GM23248 (cell line): ENCODE measurements at regions not wholly inside any gene's neighbourhood (a gene's known extent, or its start where the extent isn't known, plus 50 kb on each side); places are given as distances from the start of the nearest gene placed in this dataset.

Experiments
- EZH2 ChIP-seq: fragments of 200-600 bp; sonication (generic); IDR thresholded peaks from 2 replicates; pipeline ENCODE4 v1.6.1; 2018; ENCODE audit warnings: antibody characterized with exemption, mild to moderate bottlenecking; ENCODE audit not compliant: insufficient read depth, poor library complexity, severe bottlenecking
- EZH2phosphoT487 ChIP-seq: fragments of 200-600 bp; sonication (generic); IDR thresholded peaks from 2 replicates; pipeline ENCODE4 v1.6.1; 2018; ENCODE audit warnings: antibody characterized with exemption, moderate library complexity, mild to moderate bottlenecking, low read depth; ENCODE audit not compliant: insufficient read depth

DNA sequence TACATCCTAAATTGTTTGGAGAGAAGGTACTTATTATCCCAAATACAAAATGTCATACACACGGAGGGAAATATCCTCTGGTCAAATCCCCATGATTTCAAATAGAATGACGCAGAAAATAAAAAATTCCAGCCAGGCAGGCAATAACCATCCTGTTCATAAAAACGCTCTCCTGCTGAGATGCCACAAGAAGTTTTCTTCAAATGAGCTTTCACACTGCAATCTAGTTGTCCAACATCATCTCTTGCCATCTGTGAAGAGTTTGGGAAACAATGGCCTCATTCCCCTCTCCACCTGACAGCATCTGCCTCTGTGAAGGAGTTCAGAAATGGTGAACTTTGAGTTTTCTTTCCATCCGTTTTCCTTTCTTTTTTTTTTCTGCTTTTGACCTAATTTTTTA, 83.3 kb upstream of the SLC30A5 start:
- TF ChIP-seq EZH2 (no peak), EZH2phosphoT487 (no peak)
